HG03039 (cell line): ENCODE measurements at regions not wholly inside any gene's neighbourhood (a gene's known extent, or its start where the extent isn't known, plus 50 kb on each side); places are given as distances from the start of the nearest gene placed in this dataset.

ENCODE experiments used
- ATAC-seq: cut with Tn5 transposase; IDR thresholded peaks from one replicate; pipeline ENCODE4 v1.9.1; 2021; ENCODE audit warnings: mild to moderate bottlenecking, moderate library complexity; ENCODE audit not compliant: unreplicated experiment

GRCh38 chr15:25985165-25985564, 122.0 kb upstream of the ATP10A start:
- no peak for ATAC-seq

GRCh38 chr15:25982736-25983135, 119.6 kb upstream of the ATP10A start:
- ATAC-seq: no peak

DNA sequence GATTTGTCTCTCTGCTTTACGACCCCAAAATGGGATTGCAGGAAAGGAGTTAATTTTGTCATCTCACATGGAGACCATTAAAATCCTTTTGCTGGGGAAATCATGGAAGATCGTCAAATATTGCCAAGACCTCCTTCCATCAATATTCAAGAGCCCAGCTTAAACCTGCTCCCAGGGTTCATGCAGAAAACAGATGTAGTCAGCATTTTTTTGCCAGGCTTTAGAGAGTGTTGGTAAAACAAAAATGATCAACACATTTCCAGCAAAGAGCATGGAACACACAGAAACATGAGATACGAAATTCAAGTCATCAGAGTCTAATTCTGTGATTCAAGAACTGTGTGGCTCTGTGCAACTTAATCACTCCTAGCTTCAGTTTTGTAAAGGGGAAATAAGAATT, 118.0 kb upstream of the ATP10A start:
- ATAC-seq: no peak

- no peak for ATAC-seq
Observed at GRCh38 chr15:25972141-25972675, 109.1 kb upstream of the ATP10A start.

DNA sequence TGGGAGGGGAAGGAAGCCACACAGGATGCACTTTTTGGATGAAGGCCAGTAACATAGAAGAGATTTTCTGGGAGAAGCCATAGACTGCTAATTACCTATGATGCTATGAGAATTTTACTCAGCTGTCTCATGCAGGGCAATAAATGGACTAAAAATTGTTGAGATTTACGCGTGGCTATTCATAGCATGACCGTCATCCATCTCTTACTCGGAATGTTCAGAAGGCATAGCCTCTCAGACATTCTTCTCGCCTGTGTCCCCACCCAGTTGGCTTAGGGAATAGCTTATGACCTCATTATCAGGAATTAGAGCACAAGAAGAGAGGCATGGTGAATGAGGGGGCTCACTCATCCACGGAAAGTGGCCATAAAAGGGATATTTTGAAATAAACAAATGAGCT, 107.9 kb upstream of the ATP10A start:
- ATAC-seq: no peak

DNA sequence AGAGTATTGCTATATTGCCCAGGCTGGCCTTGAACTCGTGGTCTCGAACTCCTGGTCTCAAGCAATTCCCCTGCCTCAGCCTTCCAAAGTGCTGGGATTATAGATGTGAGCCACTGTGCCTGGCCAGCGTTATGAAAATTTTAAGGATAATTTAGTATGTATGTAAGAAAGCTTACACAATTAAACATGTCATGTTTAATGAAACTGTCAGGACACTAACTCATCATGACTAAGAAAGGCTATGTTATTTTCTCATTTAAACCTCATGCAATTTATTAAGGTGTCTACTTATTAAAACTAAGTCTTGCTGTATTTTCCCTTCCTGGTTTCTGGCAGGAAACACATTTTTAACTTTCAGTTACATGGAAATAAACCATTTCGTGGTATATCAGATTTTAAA, 106.8 kb upstream of the ATP10A start:
- no peak for ATAC-seq

- ATAC-seq: no peak
Observed at GRCh38 chr15:25967116-25967515, 104.0 kb upstream of the ATP10A start.

DNA sequence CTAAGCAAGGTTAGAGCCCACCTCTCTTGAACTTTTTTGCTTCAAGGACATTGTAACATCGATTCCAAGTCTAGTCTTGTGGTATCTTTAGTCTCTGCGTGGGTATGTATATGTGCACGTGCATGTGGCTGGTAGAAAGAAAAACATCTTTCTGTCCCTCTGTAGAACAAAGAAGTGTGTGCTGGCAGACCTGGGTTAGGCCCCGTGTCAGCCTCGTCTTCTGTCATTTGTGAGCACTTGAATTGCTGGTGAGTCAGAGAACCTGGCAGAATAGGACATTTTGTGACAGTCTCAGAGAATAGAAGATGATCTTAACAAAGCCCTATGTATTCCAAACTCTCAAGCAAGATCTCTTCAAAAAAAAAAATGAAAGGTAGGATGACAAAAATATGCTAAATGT, 102.2 kb upstream of the ATP10A start:
- ATAC-seq: no peak

- no peak for ATAC-seq
Observed at GRCh38 chr15:25960273-25960672, 97.1 kb upstream of the ATP10A start.

GRCh38 chr15:25959100-25959499, 96.0 kb upstream of the ATP10A start:
- no peak for ATAC-seq

DNA sequence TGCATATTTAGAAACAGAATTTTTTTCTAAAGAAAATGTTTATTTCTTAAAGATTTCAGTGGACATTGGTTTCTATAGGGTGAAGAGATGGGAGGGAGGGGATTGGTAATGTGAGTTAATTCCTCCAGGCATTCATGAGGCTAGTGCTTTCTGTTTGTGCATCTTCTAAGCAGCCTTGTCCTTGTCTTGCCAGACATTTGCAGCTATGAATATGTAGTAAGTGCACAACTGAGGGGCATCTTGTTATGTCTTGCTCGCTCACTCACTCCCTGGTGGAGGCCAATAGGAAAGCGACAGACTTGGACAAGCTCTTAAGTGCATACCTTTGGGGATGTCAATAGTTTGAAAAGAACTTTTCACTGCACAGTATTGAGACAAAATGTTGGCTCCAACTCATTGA, 92.5 kb upstream of the ATP10A start:
- no peak for ATAC-seq

DNA sequence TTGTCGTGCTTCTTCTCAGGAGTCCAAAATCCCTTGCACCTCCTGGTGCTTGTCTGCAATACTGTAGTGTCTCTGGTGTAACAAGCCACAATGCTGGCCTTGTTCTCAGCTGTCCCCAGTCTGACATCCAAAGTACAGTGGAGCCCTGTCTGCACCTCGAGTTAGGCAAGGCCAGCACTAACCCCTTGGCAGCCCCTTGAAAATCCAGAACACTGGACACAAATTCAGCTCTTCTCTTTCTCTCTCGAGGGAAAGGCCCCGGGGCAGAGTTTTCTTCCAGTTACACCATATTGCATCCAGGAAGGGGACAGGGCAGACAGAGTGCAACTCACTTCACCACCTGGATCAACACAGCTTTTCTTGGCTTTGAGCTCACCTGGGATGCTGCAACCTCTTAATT, 91.3 kb upstream of the ATP10A start:
- ATAC-seq: no peak

- no peak for ATAC-seq
Observed at GRCh38 chr15:25950014-25950413, 86.9 kb upstream of the ATP10A start.

GRCh38 chr15:25947323-25948314, 84.5 kb upstream of the ATP10A start:
- ATAC-seq: no peak

DNA sequence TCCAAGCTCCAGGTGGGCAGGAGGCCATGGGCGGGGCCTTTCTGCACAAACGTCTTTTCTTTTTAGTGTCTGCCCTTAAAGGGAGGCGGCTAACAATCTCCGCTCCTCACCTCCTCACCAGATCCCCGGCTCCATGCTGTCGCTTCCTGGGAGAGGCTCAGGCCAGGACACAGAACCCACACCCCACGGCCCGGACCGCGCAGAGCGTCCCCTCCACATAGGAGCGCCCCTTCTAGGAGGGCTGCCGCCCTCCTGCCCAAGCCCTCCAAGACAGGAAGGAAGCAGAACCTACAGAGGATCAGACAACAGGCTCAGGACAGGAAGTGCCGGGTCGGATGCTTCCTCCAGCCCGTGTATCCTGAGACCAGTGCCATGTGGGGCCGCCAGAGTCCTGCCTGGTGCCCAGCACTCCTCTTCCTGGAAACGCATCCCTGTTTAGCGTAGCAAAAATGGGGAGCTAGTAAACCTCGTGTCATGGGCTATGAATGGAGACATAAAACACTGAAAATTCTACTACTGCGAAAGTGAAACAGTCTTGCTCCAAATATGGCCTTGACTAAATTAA, 83.2 kb upstream of the ATP10A start:
- ATAC-seq: no peak

- no peak for ATAC-seq
Observed at GRCh38 chr15:25944386-25944785, 81.3 kb upstream of the ATP10A start.

DNA sequence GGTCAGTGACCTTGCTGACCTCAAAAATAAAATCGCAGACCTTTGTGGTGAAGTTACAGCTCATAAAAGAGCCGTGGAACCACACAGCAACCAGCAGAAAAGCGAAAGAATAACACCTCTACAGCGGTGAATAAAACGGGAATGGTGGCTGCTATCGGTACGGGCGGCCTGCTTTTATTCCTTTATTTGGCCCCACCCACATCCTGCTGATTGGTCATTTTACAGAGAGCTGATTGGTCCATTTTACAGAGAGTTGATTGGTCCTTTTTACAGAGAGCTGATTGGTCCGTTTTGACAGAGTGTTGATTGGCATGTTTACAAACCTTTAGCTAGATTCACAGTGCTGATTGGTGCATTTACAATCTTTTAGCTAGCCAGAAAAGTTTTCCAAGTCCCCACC, 80.7 kb upstream of the ATP10A start:
- no peak for ATAC-seq

DNA sequence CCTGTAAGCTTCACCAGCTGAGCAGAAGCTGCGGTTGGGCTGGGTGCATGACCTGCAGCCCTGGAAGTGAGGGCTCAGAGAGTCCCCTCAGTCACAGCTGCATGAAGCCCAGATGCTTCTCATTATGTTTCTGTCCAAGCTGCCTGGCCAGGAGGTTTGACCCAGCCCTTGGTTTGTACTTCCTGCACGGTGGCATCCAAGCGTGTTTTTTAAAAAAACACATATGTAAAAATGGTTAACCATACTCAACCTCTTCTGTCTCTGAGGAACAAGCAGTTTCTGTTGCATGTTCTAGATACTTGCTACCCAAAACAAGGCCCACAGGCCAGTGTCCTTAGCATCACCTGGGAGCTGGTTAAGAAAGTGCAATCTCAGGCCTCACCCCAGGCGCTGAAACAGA, 76.0 kb upstream of the ATP10A start:
- ATAC-seq: peak; percentile 63

GRCh38 chr15:25937796-25938195, 74.7 kb upstream of the ATP10A start:
- no peak for ATAC-seq

- ATAC-seq: no peak
Observed at GRCh38 chr15:25936004-25936403, 72.9 kb upstream of the ATP10A start.

GRCh38 chr15:25933456-25934158, 70.5 kb upstream of the ATP10A start:
- peak; percentile 62 for ATAC-seq

GRCh38 chr15:25932696-25933095, 69.6 kb upstream of the ATP10A start:
- no peak for ATAC-seq
